CD4-positive, alpha-beta T cell treated with Interleukin-4 for 1 hour (primary cell): ENCODE measurements at regions not wholly inside any gene's neighbourhood (a gene's known extent, or its start where the extent isn't known, plus 50 kb on each side); places are given as distances from the start of the nearest gene placed in this dataset.

Experiments
- DNase-seq, 2 donors: peaks; one replicate each; pipeline ENCODE4 v3.0.0-alpha.2; 2020 to 2022

DNA sequence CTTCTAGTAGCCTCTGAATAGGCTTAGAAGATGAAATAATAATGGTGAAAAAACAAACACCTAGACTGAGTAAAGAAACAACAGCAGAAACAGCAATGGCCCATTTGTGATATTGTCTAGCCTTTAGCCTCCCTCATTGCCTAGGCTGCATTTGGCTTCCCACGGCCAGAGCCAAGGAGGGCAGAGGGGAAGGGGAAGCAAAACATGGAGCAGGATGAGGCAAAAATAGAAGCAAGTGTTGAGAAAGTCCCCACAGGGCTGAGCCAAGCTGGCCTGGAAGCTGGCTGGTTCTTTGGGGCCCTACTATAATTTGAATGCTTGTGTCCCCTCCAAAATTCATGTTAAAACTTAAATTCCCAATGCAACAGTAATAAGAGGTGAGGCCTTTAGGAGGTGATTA is 60.2 kb upstream of the KSR1 start:
- DNase-seq, result no peak

DNA sequence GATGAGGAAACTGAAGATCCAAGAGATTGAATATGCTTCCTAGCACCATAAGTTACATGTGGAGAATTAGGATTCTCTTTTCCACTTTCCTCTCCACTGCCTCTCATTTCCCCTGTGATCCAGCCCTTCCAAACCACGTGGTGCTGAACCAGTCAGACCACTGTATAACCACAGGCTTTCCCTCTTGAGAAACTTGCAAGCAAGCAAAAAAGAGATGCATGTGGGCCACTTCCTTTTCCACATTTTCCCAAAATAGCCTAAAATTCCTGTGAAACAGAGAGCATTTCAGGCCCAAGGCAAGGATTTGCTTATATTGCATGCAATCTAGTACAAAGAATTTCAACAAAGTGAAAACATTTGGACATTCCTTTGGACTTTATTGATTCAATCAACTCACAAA is 59.3 kb upstream of the KSR1 start:
- DNase-seq, result no peak

- no peak for DNase-seq
Observed at GRCh38 chr17:27398691-27399090, 57.6 kb upstream of the KSR1 start.

- no peak for DNase-seq
Observed at GRCh38 chr17:27400991-27401390, 55.3 kb upstream of the KSR1 start.

DNA sequence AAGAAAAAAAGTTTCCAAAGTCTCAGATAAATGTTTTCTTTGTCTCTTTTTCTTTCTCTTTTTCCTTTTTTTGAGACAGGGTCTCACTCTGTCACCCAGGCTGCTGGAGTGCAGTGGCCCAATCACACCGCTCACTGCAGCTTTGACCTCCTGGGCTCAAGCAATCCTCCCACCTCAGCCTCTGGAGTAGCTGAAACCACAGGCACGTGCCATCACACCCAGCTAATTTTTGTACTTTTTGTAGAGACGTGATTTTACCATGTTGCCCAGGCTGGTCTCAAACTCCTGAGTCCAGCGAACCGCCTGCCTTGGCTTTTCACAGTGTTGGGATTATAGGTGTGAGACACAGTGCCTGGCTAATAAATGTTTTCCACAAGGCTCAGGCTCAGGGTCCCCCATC is 53.3 kb upstream of the KSR1 start:
- DNase-seq, result no peak

GRCh38 chr17:27403480-27404005 is 52.7 kb upstream of the KSR1 start:
- no peak for DNase-seq

DNA sequence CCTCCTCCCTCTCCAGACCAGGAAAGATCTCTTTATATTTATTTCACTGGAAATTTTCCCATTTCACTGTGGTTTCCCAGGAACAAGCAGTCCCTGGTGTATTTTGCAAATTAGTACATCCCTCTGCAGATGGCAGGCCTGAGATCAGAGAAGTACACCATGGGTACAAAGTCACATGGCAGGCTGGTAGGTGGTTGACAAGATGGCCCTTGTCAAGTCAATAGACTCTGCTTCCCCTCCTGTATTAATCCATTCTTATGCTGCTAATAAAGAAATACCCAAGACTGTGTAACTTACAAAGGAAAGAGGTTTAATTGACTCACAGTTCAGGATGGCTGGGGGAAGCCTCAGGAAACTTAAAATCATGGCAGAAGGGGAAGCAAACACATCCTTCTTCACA is 51.6 kb upstream of the KSR1 start:
- DNase-seq, result no peak
